ENCODE measurements at regions not wholly inside any gene's neighbourhood (a gene's known extent, or its start where the extent isn't known, plus 50 kb on each side); places are given as distances from the start of the nearest gene placed in this dataset.
"Not testable (repeated sequence)": the region's sequence is repeated elsewhere in the genome, so short reads cannot be mapped to it uniquely, and the experiment has no call there.

GRCh38 chr10:128178302-128178958, 52.2 kb upstream of the MKI67 start:
- DNase-seq (ENCODE audit: low read depth): no peak

- DNase-seq (ENCODE audit: low read depth): no peak
Observed at GRCh38 chr10:128180843-128181242, 54.6 kb upstream of the MKI67 start.

GRCh38 chr10:128185627-128186026, 59.4 kb upstream of the MKI67 start:
- DNase-seq (ENCODE audit: low read depth): no peak

GRCh38 chr10:128186959-128187787, 61.0 kb upstream of the MKI67 start:
- no peak for DNase-seq (ENCODE audit: low read depth)

- no peak for DNase-seq (ENCODE audit: low read depth)
Observed at GRCh38 chr10:128187788-128188185, 61.6 kb upstream of the MKI67 start.

GRCh38 chr10:128189176-128189575, 63.0 kb upstream of the MKI67 start:
- DNase-seq (ENCODE audit: low read depth): no peak

GRCh38 chr10:128191847-128192246, 65.6 kb upstream of the MKI67 start:
- no peak for DNase-seq (ENCODE audit: low read depth)

GRCh38 chr10:128201826-128202225, 75.6 kb upstream of the MKI67 start:
- DNase-seq (ENCODE audit: low read depth): not testable (repeated sequence)

GRCh38 chr10:128203028-128203427, 76.8 kb upstream of the MKI67 start:
- no peak for DNase-seq (ENCODE audit: low read depth)

- DNase-seq (ENCODE audit: low read depth): not testable (repeated sequence)
Observed at GRCh38 chr10:128205591-128205990, 79.4 kb upstream of the MKI67 start.

GRCh38 chr10:128206676-128207075, 80.5 kb upstream of the MKI67 start:
- no peak for DNase-seq (ENCODE audit: low read depth)

GRCh38 chr10:128209862-128210214, 83.6 kb upstream of the MKI67 start:
- DNase-seq (ENCODE audit: low read depth): no peak

- DNase-seq (ENCODE audit: low read depth): no peak
Observed at GRCh38 chr10:128210215-128211063, 84.2 kb upstream of the MKI67 start.

- no peak for DNase-seq (ENCODE audit: low read depth)
Observed at GRCh38 chr10:128211064-128211504, 84.9 kb upstream of the MKI67 start.

GRCh38 chr10:128211953-128212727, 85.9 kb upstream of the MKI67 start:
- no peak for DNase-seq (ENCODE audit: low read depth)

- DNase-seq (ENCODE audit: low read depth): no peak
Observed at GRCh38 chr10:128213156-128213555, 86.9 kb upstream of the MKI67 start.

GRCh38 chr10:128215733-128216132, 89.5 kb upstream of the MKI67 start:
- DNase-seq (ENCODE audit: low read depth): no peak

- DNase-seq (ENCODE audit: low read depth): no peak
Observed at GRCh38 chr10:128217136-128217535, 90.9 kb upstream of the MKI67 start.

- no peak for DNase-seq (ENCODE audit: low read depth)
Observed at GRCh38 chr10:128218161-128218560, 91.9 kb upstream of the MKI67 start.

- no peak for DNase-seq (ENCODE audit: low read depth)
Observed at GRCh38 chr10:128219295-128219694, 93.1 kb upstream of the MKI67 start.

GRCh38 chr10:128220021-128220420, 93.8 kb upstream of the MKI67 start:
- DNase-seq (ENCODE audit: low read depth): no peak

- no peak for DNase-seq (ENCODE audit: low read depth)
Observed at GRCh38 chr10:128221117-128221516, 94.9 kb upstream of the MKI67 start.
